Iris pigment epithelial cell (primary cell): ENCODE measurements at regions not wholly inside any gene's neighbourhood (a gene's known extent, or its start where the extent isn't known, plus 50 kb on each side); places are given as distances from the start of the nearest gene placed in this dataset.

Experiments
- DNase-seq: peaks from one replicate; pipeline ENCODE4 v3.0.0-alpha.2; 2011; ENCODE audit warnings: low read depth

- no peak for DNase-seq
These were observed 683.6 kb upstream of the TENM3 start for GRCh38 chr4:181559637-181560036.

DNA sequence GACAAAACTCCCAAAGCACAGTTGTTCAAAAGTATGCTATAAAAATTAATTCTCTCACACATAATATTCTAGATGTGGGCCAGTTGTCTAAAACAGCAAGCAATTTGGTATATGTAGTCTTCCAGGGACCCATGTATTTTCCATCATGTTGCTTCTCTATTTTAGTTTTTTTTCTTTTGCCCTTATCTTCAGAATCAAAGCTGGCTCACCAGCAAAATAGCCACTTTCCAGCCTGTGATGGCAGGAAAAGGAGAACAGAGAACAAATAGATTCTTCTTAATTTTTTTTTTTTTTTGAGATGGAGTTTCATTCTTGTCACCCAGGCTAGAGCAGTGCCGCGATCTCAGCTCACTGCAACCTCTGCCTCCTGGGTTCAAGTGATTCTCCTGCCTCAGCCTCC, 680.8 kb upstream of the TENM3 start:
- DNase-seq, result no peak

DNA sequence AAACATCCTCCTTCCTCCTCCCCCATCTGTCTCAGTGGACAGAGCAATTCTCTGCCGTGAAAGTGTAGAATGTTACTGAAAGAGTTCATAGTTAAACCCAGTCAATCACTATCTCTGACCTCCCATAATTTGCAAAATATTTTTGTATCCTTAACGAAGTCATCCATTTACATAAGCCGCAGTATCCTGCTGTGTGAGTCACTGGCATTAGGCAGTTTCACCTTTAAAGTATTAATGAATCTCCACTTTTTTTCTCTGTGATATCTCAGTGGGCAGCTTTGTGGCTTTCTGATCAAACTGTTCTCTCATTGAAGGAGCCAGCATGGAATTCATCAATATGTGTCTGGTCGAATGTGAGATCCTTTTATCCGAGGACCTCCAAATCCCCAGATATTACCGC, 678.6 kb upstream of the TENM3 start:
- no peak for DNase-seq

- DNase-seq, result peak; percentile 16
These were observed 676.7 kb upstream of the TENM3 start for GRCh38 chr4:181566490-181566889.

DNA sequence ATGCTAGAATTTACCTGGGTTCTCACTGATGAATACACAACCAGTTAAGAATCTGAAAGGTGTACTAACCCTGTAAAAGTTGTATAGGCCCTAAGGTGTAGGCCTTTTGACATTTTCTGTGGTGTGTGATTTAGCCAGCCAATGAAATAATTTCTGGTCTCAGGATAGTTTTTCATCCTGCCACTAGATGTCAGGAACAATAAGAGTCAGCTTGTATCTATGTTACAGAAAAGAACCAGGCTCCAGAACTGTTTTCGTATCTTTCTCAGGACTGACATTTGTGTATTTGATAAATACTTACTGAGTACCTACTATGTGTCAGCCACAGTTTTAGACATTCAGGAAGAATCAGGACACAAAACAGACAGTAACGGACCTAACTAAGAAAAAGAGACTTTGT, 673.6 kb upstream of the TENM3 start:
- peak; percentile 67 for DNase-seq

DNA sequence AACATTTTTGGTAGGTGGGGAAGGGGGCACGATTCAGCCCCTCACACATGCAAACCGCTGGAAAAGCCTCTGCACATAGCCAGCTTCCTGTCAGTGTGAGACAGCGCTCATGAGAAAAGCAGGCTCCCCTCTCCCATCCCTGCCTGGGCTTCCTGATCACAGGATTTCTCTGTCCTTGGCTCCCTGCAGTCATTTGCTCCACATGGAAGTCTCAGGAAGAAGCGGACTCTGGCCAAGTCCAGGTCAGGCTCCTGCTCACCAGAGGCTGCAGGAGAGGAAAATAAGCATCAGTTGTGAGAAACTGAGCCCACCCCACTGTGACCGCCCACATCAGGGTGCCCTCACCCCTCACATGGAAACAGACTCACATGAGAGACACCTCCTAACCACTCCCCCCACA, 664.3 kb upstream of the TENM3 start:
- DNase-seq, result no peak

DNA sequence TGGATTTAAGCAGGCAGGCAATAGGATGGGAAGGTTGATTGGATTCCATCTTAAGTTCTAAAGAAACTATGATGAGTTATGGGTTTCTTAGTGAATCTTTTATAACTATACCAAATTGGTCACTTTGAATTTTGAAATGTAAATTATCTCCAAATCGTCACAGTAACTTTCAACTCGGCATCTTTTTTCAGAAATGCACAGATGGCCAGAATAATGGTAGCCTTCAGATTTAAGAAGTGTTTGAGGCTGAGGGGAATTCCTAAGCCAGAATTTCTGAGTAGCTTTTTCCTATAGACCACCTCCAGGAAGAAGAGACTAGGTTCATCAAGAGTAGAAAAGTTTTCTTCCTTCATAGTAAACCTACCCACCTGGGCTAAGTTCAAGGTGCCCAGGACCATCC, 663.7 kb upstream of the TENM3 start:
- no peak for DNase-seq

DNA sequence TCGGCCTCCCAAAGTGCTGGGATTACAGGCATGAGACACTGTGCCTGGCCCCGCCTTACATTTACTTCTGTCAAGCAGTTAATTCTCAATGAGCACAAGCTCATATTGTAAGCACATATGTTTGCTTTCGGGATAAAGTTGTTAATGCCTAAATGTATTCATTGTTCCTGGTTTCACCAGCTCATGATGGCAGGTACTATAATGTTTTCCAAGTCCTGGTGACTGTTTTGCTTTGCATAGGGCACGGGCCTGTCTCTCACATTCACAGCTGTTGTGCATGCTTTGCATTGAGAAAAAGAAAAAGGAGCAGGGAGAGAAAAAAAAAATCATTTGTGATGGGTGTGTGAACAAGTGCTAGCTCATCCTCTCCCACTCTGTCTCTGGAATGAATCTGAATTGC, 661.2 kb upstream of the TENM3 start:
- no peak for DNase-seq

DNA sequence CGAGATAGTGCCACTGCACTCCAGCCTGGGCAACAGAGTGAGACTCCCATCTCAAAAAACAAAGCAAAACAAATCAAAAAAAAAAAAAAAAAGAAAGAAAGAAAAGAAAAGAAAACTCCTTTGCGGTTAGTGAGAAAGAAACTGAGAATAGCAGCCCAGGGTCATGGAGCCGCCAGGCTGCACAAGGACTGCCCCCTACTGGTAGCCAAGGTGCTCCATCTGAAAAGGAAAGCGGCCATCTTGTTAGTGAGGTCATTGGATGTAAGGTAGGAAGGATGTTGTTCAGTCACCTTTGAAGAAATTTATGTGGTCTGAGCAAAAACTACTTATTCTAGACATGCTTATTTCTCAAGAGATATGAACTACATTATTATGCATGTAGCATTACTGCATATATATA, 660.6 kb upstream of the TENM3 start:
- DNase-seq, result no peak

- DNase-seq, result no peak
These were observed 654.4 kb upstream of the TENM3 start for GRCh38 chr4:181588733-181589302.

- DNase-seq, result no peak
These were observed 650.9 kb upstream of the TENM3 start for GRCh38 chr4:181592221-181592745.

GRCh38 chr4:181593703-181594102, 649.5 kb upstream of the TENM3 start:
- no peak for DNase-seq

DNA sequence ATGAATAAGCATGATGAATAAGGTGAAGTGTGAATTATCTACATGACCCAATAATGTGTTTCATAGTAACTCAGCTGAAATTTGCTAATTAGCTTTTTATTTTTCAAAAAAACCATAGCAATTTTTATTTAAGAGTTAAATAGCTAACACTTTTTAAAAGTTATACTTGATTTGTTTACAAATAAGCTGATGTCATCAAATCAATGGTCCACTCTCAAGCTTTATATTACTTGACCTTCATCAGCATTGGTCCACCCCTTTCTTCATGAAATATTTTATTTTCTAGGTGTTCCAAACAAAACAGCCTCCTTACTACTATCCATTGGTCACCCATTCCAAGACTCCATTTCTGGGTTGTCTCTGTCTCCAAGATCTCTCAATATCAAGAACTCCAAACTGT, 649.0 kb upstream of the TENM3 start:
- no peak for DNase-seq

DNA sequence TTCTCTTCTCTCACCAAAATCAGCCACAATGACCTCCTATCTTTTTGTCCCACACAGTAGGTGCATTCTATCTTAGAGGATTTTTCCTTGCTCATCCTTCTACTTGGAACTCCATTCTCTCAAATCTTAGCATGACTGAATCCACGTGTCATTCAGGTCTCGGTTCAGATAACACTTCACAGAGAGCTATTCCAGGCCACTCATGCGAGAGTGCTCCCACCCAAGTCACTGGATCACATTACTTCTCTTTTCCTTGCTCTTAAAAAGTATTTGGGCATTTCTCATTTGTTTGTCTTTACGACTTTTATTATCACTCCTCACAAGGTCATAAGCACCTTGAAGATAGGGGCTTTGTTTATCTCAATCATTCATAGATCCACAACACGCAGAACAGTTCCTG, 647.5 kb upstream of the TENM3 start:
- no peak for DNase-seq

DNA sequence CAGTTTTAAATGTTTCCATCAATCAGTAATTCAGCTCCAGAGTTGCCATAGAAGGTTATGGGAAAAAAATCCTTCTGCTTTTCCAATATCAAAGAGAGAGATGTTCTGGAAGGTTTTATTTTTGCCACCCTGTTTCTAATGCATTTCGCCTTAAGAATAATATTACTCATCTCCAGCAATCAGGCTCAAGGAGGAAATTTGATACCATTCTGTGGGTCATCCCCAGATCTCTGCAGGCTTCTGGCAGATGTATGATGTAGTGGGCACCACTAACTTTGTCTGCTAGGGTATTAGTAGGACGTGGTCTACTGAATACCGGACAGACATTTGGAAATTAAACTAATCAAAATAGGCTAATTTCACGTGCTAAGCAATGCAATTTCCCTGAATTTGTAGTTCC, 645.4 kb upstream of the TENM3 start:
- peak; percentile 54 for DNase-seq

DNA sequence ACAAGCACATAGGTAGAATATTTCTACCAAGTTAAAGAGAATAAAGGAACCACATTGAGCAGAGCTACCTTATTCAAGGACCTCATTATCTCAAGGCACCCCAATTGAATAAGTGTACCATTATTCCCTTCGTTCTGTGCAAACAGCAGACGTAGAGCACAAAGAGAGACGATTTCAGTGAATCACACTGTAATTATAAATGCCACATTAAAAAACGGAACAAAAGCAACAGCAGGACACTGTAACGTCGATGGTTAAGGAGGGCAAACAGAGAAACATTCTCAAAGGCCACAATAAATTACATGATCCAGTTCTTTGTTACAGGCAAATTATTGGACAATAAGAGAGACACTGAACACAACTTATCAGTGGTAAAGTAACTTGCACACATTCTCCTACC, 644.1 kb upstream of the TENM3 start:
- DNase-seq, result no peak

DNA sequence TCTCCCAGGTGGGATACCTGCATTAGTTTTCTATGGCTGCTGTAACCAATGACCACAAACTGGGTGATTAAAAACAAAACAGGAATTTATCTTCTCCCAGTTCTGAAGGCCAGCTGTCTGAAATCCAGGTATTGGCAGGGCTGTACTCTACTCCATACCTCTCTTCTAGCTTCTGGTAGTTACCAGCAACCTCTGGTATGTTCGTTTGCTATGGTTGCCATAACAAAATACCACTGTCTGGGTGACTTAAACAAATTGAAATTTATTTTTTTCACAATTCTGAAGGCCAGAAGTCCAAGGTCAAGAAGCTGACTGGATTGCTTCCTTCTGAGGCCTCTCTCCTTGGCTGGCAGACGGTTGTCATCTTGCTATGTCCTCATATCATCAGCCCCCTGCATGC, 642.1 kb upstream of the TENM3 start:
- peak; percentile 17 for DNase-seq

DNA sequence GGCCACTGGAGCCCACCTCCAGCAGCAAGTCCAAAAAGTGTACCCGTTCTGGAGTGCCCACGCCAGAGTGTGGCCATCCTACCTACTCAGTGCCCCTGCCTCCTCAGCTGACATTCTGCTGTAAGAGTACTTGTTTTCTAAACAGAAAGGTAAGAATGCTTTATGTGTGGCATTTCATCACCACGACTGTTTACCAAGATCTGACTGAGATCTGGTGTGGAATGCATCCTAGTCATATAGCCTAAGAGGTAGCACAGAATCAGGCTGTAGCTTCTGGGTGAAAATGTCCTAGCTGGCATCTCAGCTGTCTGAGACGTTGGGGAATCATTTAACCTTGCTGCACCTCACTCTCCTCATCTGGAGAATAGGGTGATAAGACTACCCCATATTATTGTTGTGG, 638.7 kb upstream of the TENM3 start:
- DNase-seq, result no peak

GRCh38 chr4:181606300-181606699, 636.9 kb upstream of the TENM3 start:
- DNase-seq, result no peak

GRCh38 chr4:181608181-181608580, 635.0 kb upstream of the TENM3 start:
- no peak for DNase-seq

GRCh38 chr4:181611033-181611711, 632.0 kb upstream of the TENM3 start:
- no peak for DNase-seq

GRCh38 chr4:181611946-181612600, 631.1 kb upstream of the TENM3 start:
- DNase-seq, result no peak

- no peak for DNase-seq
These were observed 630.0 kb upstream of the TENM3 start for GRCh38 chr4:181613200-181613599.
